ENCODE measurements at regions not wholly inside any gene's neighbourhood (a gene's known extent, or its start where the extent isn't known, plus 50 kb on each side); places are given as distances from the start of the nearest gene placed in this dataset.
"Not testable (repeated sequence)": the region's sequence is repeated elsewhere in the genome, so short reads cannot be mapped to it uniquely, and the experiment has no call there.

DNA sequence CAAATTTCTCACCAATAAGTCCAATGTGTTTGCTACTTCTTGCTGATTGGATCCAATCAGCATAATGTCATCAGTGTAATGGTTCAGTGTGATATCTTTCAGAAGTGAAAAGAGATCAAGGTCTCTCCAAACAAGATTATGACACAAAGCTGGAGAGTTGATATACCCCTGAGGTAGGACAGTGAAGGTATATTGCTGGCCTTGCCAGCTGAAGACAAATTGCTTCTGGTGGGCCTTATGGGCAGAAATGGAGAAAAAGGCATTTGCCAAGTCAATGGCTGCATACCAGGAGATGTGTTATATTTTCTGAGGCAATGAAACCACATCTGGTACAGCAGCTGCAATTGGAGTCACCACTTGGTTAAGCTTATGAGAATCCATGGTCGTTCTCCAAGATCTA lies 131.7 kb upstream of the PCBD1 start:
- DNase-seq (ENCODE audit: low read depth in 2 of 2) = not testable (repeated sequence)

- no peak for DNase-seq (ENCODE audit: low read depth in 2 of 2)
These were observed 133.0 kb upstream of the PCBD1 start for GRCh38 chr10:71021402-71021801.

GRCh38 chr10:71023704-71024283 lies 135.4 kb upstream of the PCBD1 start:
- no peak for DNase-seq (ENCODE audit: low read depth in 2 of 2)

DNA sequence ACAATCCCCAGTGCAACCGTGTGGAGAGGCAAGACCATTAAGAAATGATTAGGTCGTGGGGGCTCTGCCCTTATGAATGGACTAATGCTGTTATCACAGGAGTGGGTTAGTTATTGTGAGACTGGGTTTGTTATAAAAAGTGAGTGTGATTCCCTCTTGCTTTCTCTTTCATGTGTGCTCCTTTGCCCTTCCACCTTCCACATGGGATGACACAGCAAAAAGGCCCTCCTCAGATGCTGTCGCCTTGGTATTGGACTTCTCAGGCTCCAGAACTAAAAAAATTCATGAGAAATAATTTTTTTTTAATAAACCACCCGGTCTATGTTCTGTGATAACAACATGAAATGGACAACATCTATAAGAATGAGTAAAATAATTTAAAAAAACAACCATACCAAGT lies 136.1 kb upstream of the PCBD1 start:
- no peak for DNase-seq (ENCODE audit: low read depth in 2 of 2)

- DNase-seq (ENCODE audit: low read depth in 2 of 2) = no peak
These were observed 137.2 kb upstream of the PCBD1 start for GRCh38 chr10:71025535-71025934.

- DNase-seq (ENCODE audit: low read depth in 2 of 2) = no peak
These were observed 139.7 kb upstream of the PCBD1 start for GRCh38 chr10:71028066-71028465.

DNA sequence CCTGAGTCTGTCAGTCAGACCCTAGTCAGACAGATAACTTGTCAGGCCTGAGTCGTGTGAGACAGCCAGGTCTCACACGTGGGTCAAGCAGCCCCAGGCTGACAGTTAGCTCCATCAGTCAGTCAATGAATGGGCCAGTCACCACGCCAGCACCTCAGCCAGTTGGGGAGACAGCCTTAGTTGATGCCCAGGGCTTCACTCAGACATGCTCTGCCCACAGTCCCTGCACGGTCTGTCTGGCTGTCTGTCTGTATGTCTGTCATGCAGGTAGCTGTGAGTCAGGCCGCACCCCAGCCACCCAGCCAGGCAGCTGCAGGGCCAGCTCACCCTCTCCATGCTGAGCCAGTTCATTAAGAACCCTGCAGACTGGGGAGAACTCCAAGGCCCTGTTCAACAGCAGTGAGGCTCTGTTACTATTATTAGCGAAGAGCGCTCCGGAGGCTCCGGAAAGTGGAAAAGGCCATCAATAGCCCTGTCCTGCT lies 141.1 kb upstream of the PCBD1 start:
- no peak for DNase-seq (ENCODE audit: low read depth in 2 of 2)

- no peak for DNase-seq (ENCODE audit: low read depth in 2 of 2)
These were observed 141.5 kb upstream of the PCBD1 start for GRCh38 chr10:71029907-71030306.

DNA sequence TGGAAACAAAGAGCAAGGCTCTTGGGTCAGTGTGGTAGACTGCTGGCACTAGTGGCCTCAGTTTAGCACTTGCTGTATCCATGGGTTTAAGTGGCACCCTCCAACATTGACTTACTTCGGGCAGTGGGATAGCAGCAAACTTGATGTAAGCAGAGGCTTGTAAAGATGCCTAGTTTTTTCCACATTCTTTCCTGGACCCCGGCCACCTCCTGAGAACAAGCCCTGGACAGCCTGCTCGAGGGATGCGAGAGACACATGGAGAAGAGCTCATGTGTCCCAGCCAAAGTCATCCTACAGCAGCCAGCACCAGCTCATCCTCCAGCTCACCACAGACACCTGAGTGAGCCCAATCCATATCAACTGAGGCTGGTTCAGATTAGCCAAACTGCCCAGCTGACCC lies 142.7 kb upstream of the PCBD1 start:
- no peak for DNase-seq (ENCODE audit: low read depth in 2 of 2)

GRCh38 chr10:71031603-71032002 lies 143.2 kb upstream of the PCBD1 start:
- no peak for DNase-seq (ENCODE audit: low read depth in 2 of 2)

DNA sequence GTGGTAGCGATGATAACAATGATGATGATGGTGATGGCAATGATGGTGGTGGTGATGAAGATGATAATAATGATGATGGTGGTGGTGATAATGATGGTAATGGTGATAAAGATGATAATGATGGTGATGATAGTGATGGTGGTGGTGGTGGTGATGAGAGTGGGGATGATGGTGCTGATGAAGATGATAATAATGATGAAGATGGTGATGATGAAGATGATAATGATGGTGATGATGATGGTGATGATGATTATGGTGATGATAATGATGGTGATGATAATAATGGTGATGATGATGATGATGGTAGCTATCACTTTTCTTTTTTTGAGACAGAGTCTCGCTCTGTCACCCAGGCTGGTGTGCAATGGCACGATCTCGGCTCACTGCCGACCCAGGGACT lies 144.5 kb upstream of the PCBD1 start:
- DNase-seq (ENCODE audit: low read depth in 2 of 2) = no peak

DNA sequence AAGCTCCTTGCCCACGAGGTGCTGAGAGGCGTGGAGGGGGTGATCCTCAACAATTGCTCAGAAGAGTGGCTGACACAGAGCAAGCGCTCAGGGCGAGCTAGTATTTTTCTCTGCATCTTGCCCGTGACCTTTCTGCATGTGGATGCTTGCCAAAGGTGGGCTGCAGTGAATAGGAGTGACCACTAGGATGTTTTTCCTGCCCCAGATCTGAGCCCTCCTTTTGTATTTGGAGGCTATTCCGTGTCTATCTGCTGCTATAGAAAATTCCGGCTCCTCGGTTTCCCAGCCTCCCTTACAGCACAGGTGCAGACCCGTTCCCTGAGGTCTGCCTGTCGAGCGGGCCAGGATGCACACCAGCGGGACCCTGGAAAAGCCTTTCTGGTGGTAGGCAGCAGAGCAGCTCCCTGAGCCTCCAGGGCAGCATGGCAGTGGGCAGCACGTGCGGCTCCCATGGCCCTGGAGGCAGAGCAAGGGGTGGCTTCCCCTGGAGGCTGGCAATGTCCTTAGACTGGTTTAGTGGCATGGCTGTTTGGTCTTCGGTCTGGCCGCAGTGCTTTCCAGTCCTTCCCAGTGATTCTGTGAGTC lies 145.1 kb upstream of the PCBD1 start:
- DNase-seq (ENCODE audit: low read depth in 2 of 2) = no peak

- DNase-seq (ENCODE audit: low read depth in 2 of 2) = no peak
These were observed 147.3 kb upstream of the PCBD1 start for GRCh38 chr10:71035511-71036296.

- no peak for DNase-seq (ENCODE audit: low read depth in 2 of 2)
These were observed 148.1 kb upstream of the PCBD1 start for GRCh38 chr10:71036297-71036966.

DNA sequence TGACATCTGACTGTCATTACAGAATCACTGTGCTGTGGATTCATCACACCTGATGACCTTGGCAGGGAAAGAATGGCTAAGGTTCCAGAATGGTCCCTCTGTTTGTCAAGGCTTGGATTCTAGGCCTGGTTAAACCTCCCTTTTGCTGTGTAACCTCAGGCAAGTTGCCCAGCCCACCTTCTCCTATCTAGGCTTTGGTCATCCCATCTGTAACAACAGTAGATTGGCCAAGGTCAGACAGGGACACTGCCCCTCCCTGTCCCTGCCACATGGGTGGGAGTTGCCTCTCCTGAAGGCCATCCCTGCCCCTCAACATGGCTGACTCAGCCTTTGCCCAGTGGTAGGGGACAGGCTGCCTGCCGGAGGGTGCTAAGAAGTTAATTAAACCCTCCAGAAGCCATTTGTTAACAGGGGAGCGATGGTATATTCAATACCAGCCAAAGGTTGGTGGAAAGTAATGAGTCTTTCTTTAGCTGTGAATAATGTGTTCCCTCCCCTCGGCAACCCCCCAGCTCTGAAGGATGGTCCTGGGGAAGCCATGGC lies 149.8 kb upstream of the PCBD1 start:
- no peak for DNase-seq (ENCODE audit: low read depth in 2 of 2)

DNA sequence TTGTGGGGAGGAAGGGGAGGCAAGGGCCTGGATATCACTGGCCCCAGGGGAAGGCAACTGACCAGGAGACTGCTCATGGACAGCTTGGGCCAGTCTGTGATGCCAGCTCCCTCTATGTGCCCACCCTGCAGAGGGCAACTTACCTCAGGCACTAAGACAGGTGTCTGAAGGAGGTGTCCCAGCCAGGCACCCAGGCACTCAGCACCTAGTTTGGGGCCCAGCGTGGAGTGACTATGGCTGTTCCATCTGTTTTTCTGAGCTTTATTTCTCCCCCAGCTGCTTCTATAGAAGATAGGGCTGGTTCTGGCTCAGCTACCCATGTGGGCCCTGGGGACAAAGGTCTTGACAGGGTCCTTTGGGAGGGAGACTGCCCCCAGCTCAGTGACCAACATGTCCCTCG lies 150.6 kb upstream of the PCBD1 start:
- no peak for DNase-seq (ENCODE audit: low read depth in 2 of 2)

DNA sequence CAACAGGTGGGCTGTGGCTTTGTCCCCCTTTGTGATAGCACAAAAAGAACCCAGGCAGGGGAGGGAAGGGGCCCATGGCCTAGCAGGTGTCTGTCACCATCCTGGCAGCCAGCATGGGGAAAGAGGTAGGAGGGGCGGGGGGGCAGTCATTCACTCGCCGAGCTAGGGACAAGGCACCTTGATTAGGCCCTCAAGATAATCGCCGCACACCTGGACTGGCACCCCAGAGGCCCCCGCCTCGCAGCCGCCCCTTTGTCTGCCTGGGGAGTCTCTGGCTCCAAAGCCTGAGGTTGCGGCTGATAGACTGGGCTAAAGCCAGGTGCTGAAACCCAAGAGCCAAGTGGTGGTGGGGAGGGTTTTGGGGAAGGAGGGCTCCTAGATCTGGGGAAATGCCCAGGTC lies 151.2 kb upstream of the PCBD1 start:
- DNase-seq (ENCODE audit: low read depth in 2 of 2) = no peak

GRCh38 chr10:71040343-71040742 lies 152.0 kb upstream of the PCBD1 start:
- DNase-seq (ENCODE audit: low read depth in 2 of 2) = no peak

- DNase-seq (ENCODE audit: low read depth in 2 of 2) = no peak
These were observed 152.7 kb upstream of the PCBD1 start for GRCh38 chr10:71040846-71041605.

- no peak for DNase-seq (ENCODE audit: low read depth in 2 of 2)
These were observed 153.9 kb upstream of the PCBD1 start for GRCh38 chr10:71042216-71042615.

- DNase-seq (ENCODE audit: low read depth in 2 of 2) = no peak
These were observed 154.3 kb upstream of the PCBD1 start for GRCh38 chr10:71042699-71043098.

DNA sequence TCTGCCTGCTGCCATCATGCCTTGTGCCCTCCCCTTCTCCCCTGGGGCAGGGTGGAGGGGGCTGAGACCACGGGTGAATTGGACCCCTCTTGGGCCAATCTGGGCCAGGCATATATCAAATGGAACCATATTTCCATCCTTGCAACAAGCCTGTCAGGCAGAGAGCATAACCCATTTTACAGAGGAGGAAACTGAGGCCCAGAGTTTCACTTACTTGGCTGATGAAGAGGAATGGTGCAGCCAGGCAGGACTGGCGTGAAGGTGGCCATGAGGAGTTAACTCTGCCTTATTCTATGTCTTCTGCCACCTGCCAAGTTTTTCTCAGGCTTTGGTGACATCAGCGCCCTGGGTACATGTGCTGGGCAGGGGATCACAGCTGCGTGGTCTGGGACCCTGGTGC lies 155.5 kb upstream of the PCBD1 start:
- DNase-seq (ENCODE audit: low read depth in 2 of 2) = no peak
